ENCODE measurements at regions not wholly inside any gene's neighbourhood (a gene's known extent, or its start where the extent isn't known, plus 50 kb on each side); places are given as distances from the start of the nearest gene placed in this dataset.

- Mint-ChIP-seq H3K4me1 (peaks cover 8 to 12% of the 10 kb centered on the region in 2 experiments), H3K27me3 (ENCODE audit: low read depth) (no peaks in the 10 kb centered on the region), H3K9me3 (peaks cover 4 to 11% of the 10 kb centered on the region in 2 experiments; a peak in 4 of 5 replicates), H3K4me3 (no peak overlapping the region), H3K27ac (no peak overlapping the region; a peak in 1 of 7 replicates), H3K36me3 (ENCODE audit: insufficient read depth in 1 of 3, low read depth in 3 of 3) (peaks cover 2 to 14% (median 6%) of the 10 kb centered on the region in 3 experiments; a peak in 6 of 7 replicates)
- no peak overlapping the region for H3K56ac ChIP-seq (ENCODE audit: insufficient read length, low read depth, low read length)
- no peak overlapping the region for H3K9ac ChIP-seq (ENCODE audit: extremely low read depth, insufficient read length, low read length)
- H3K23ac ChIP-seq (ENCODE audit: insufficient read length, low read depth, low read length), result no peak overlapping the region
- no peak overlapping the region for H2AK5ac ChIP-seq (ENCODE audit: insufficient read length, low read length)
- H4K91ac ChIP-seq (ENCODE audit: insufficient read length, low read depth, low read length), result no peak overlapping the region
- no peaks in the 10 kb centered on the region for H3K4me1 ChIP-seq (ENCODE audit: insufficient read depth, low read length)
- no peaks in the 10 kb centered on the region for H3K27me3 ChIP-seq (ENCODE audit: insufficient read depth, low read length)
- TF ChIP-seq CTCF (conservative IDR thresholded peaks at IDR 0.05), result no peak
- no peak overlapping the region for H4K8ac ChIP-seq (replicated peaks; ENCODE audit: insufficient read length, low read depth, low read length)
- H4K5ac ChIP-seq (ENCODE audit: insufficient read length, low read depth, low read length), result no peak overlapping the region
- no peak overlapping the region for H3K14ac ChIP-seq (ENCODE audit: insufficient read depth, low read length)
- no peak overlapping the region for H3K4me2 ChIP-seq (ENCODE audit: insufficient read depth, insufficient read length, low read length)
- H2BK12ac ChIP-seq (ENCODE audit: insufficient read length, low read depth, low read length), result no peak overlapping the region
- no peak overlapping the region for H3K27ac ChIP-seq (ENCODE audit: insufficient read length, low read depth, low read length)
- H2BK5ac ChIP-seq (ENCODE audit: insufficient read length, low read length), result no peak overlapping the region
- H2BK20ac ChIP-seq (ENCODE audit: low read depth, low read length, poor library complexity, severe bottlenecking), result no peak overlapping the region
- no peaks in the 10 kb centered on the region for H3K23me2 ChIP-seq (ENCODE audit: insufficient read length, low read depth, low read length, poor library complexity, severe bottlenecking)
- H3K18ac ChIP-seq (ENCODE audit: insufficient read length, low read depth, low read length), result no peak overlapping the region
- no peak overlapping the region for H2BK120ac ChIP-seq (ENCODE audit: low read depth, low read length, poor library complexity, severe bottlenecking)
- H2AFZ ChIP-seq (ENCODE audit: low read length), result no peak overlapping the region
- no peaks in the 10 kb centered on the region for H3K9me3 ChIP-seq (ENCODE audit: control insufficient read depth, low read depth, low read length)
- DNase-seq, result no peak
- WGBS (ENCODE audit: extremely low coverage, insufficient read length, low lambda C conversion rate), result no CpG with 5 or more reads among the region's 7 CpGs
- no peak overlapping the region for H3K4ac ChIP-seq (ENCODE audit: low read depth, low read length)
- no peak overlapping the region for H2BK15ac ChIP-seq (ENCODE audit: low read depth, low read length)
- H3K79me1 ChIP-seq (ENCODE audit: insufficient read depth, low read depth, low read length, poor library complexity, severe bottlenecking), result no peaks in the 10 kb centered on the region
- H3T11ph ChIP-seq (ENCODE audit: low read length), result no peak overlapping the region
- no peaks in the 10 kb centered on the region for H3K79me2 ChIP-seq (ENCODE audit: insufficient read depth, low read length)
- no peaks in the 10 kb centered on the region for H4K20me1 ChIP-seq (ENCODE audit: control insufficient read depth, insufficient read depth, insufficient read length)
These were observed 381.2 kb upstream of the NETO1 start for GRCh38 chr18:73249030-73249429.

Measured in H9 (cell line).